NCI-H82 treated with DMSO at 0.1 percent for 48 hours (cell line): ENCODE measurements at regions not wholly inside any gene's neighbourhood (a gene's known extent, or its start where the extent isn't known, plus 50 kb on each side); places are given as distances from the start of the nearest gene placed in this dataset.

ENCODE experiments used
- DNase-seq: peaks from one replicate; lab custom pipeline; 2025; ENCODE audit not compliant: unreplicated experiment; lab: John Stamatoyannopoulos, UW

- no peak for DNase-seq
Measured at GRCh38 chr2:81903534-81903933, 1599.0 kb upstream of the LRRTM1 start.

- no peak for DNase-seq
Measured at GRCh38 chr2:81901017-81901416, 1596.5 kb upstream of the LRRTM1 start.

- DNase-seq: no peak
Measured at GRCh38 chr2:81895620-81896250, 1591.2 kb upstream of the LRRTM1 start.

GRCh38 chr2:81894451-81894990 lies 1590.0 kb upstream of the LRRTM1 start:
- no peak for DNase-seq

- DNase-seq: no peak
Measured at GRCh38 chr2:81876624-81877023, 1572.1 kb upstream of the LRRTM1 start.

GRCh38 chr2:81872006-81872405 lies 1567.5 kb upstream of the LRRTM1 start:
- no peak for DNase-seq

GRCh38 chr2:81870119-81870518 lies 1565.6 kb upstream of the LRRTM1 start:
- DNase-seq: no peak

- DNase-seq: no peak
Measured at GRCh38 chr2:81858998-81859397, 1554.4 kb upstream of the LRRTM1 start.

- no peak for DNase-seq
Measured at GRCh38 chr2:81853341-81853740, 1548.8 kb upstream of the LRRTM1 start.

- DNase-seq: no peak
Measured at GRCh38 chr2:81852651-81853050, 1548.1 kb upstream of the LRRTM1 start.

- no peak for DNase-seq
Measured at GRCh38 chr2:81839780-81840179, 1535.2 kb upstream of the LRRTM1 start.

GRCh38 chr2:81835321-81836000 lies 1530.9 kb upstream of the LRRTM1 start:
- DNase-seq: no peak

- DNase-seq: no peak
Measured at GRCh38 chr2:81786811-81787210, 1482.3 kb upstream of the LRRTM1 start.

- no peak for DNase-seq
Measured at GRCh38 chr2:81767187-81767912, 1462.8 kb upstream of the LRRTM1 start.

- DNase-seq: peak; percentile 98
Measured at GRCh38 chr2:81747481-81748070, 1443.0 kb upstream of the LRRTM1 start.

- no peak for DNase-seq
Measured at GRCh38 chr2:81739966-81740365, 1435.4 kb upstream of the LRRTM1 start.

GRCh38 chr2:81734981-81735380 lies 1430.4 kb upstream of the LRRTM1 start:
- DNase-seq: no peak

GRCh38 chr2:81714817-81715216 lies 1410.3 kb upstream of the LRRTM1 start:
- no peak for DNase-seq

- DNase-seq: no peak
Measured at GRCh38 chr2:81706856-81707255, 1402.3 kb upstream of the LRRTM1 start.

- no peak for DNase-seq
Measured at GRCh38 chr2:81703831-81704230, 1399.3 kb upstream of the LRRTM1 start.

- DNase-seq: no peak
Measured at GRCh38 chr2:81692566-81692965, 1388.0 kb upstream of the LRRTM1 start.

- no peak for DNase-seq
Measured at GRCh38 chr2:81675641-81676040, 1371.1 kb upstream of the LRRTM1 start.
